ENCODE measurements at regions not wholly inside any gene's neighbourhood (a gene's known extent, or its start where the extent isn't known, plus 50 kb on each side); places are given as distances from the start of the nearest gene placed in this dataset.

DNA sequence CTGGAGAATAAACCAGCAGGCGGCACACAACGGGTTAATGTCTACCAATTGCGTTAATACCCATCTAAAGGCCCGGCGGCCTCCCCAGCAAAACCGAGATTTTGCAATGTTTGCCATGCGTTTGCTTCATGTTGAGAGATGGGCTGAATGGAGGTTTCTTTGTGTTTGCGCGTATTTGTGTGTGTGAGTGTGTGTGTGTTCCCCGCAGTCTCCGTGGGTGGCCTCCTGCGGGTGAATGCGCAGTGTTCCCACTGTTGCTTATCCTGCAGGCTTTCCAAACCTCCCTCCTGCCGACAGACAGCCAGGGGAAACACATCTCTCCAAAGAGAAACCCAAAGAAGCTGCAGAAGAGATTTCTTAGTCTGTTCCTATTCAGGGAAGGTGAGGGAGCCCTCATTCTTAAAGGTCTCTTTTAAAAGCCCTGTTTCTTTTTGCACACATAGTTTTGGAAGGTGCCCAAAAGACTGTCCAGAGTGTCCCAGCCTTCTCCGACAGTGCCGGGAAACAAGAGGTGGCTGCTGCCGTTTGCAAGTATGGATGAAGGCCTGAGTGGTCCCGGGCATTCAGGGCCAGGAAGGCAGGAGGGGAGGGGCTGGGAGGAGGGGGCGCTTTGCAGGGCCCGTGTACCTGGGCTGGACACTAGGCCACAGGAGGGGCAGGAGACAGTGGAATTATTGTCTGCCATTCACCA, 103.8 kb upstream of the ERCC6L2 start:
- Histone ChIP-seq H2BK20ac (ENCODE audit: low read depth, low read length, poor library complexity, severe bottlenecking) (no peak overlapping the region), H3K18ac (ENCODE audit: insufficient read length, low read depth, low read length) (no peak overlapping the region), H3K23me2 (ENCODE audit: insufficient read length, low read depth, low read length, poor library complexity, severe bottlenecking) (no peaks in the 10 kb centered on the region), H3T11ph (ENCODE audit: low read length) (no peak overlapping the region), H3K4me2 (ENCODE audit: insufficient read depth, insufficient read length, low read length) (peak overlapping the region; percentile 28), H2BK5ac (ENCODE audit: insufficient read length, low read length) (no peak overlapping the region), H4K5ac (ENCODE audit: insufficient read length, low read depth, low read length) (no peak overlapping the region), H4K91ac (ENCODE audit: insufficient read length, low read depth, low read length) (no peak overlapping the region), H3K79me1 (ENCODE audit: insufficient read depth, low read depth, low read length, poor library complexity, severe bottlenecking) (no peaks in the 10 kb centered on the region), H3K4ac (ENCODE audit: low read depth, low read length) (no peak overlapping the region), H2BK12ac (ENCODE audit: insufficient read length, low read depth, low read length) (no peak overlapping the region), H2AFZ (ENCODE audit: low read length) (no peak overlapping the region), H4K20me1 (ENCODE audit: control insufficient read depth, insufficient read depth, insufficient read length) (no peaks in the 10 kb centered on the region), H3K14ac (ENCODE audit: insufficient read depth, low read length) (no peak overlapping the region), H3K56ac (ENCODE audit: insufficient read length, low read depth, low read length) (no peak overlapping the region), H2BK120ac (ENCODE audit: low read depth, low read length, poor library complexity, severe bottlenecking) (no peak overlapping the region), H2AK5ac (ENCODE audit: insufficient read length, low read length) (no peak overlapping the region), H3K9ac (ENCODE audit: extremely low read depth, insufficient read length, low read length) (no peak overlapping the region), H2BK15ac (ENCODE audit: low read depth, low read length) (no peak overlapping the region), H3K4me1 (ENCODE audit: insufficient read depth, low read length) (peaks cover 10% of the 10 kb centered on the region; the same call in 1 of the 2 replicates), H3K23ac (ENCODE audit: insufficient read length, low read depth, low read length) (no peak overlapping the region), H3K27me3 (ENCODE audit: insufficient read depth, low read length) (no peaks in the 10 kb centered on the region; the same call in 1 of the 2 replicates), H3K9me3 (ENCODE audit: control insufficient read depth, low read depth, low read length) (no peaks in the 10 kb centered on the region), H3K79me2 (ENCODE audit: insufficient read depth, low read length) (no peaks in the 10 kb centered on the region), H4K8ac (replicated peaks; ENCODE audit: insufficient read length, low read depth, low read length) (no peak overlapping the region), H3K27ac (ENCODE audit: insufficient read length, low read depth, low read length) (no peak overlapping the region)
- WGBS (ENCODE audit: extremely low coverage, insufficient read length, low lambda C conversion rate), result no CpG with 5 or more reads among the region's 20 CpGs
- no peaks in the 10 kb centered on the region for H3K36me3 Mint-ChIP-seq (ENCODE audit: insufficient read depth in 1 of 3, low read depth in 3 of 3)
- H3K27ac Mint-ChIP-seq, result no peak overlapping the region; a peak in 1 of 7 replicates
- DNase-seq, result no peak
- no peaks in the 10 kb centered on the region for H3K9me3 Mint-ChIP-seq
- TF ChIP-seq, protein P1, sequence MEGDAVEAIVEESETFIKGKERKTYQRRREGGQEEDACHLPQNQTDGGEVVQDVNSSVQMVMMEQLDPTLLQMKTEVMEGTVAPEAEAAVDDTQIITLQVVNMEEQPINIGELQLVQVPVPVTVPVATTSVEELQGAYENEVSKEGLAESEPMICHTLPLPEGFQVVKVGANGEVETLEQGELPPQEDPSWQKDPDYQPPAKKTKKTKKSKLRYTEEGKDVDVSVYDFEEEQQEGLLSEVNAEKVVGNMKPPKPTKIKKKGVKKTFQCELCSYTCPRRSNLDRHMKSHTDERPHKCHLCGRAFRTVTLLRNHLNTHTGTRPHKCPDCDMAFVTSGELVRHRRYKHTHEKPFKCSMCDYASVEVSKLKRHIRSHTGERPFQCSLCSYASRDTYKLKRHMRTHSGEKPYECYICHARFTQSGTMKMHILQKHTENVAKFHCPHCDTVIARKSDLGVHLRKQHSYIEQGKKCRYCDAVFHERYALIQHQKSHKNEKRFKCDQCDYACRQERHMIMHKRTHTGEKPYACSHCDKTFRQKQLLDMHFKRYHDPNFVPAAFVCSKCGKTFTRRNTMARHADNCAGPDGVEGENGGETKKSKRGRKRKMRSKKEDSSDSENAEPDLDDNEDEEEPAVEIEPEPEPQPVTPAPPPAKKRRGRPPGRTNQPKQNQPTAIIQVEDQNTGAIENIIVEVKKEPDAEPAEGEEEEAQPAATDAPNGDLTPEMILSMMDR (conservative IDR thresholded peaks at IDR 0.05), result no peak
- peak overlapping the region; percentile 44 to 65; a peak in 4 of 5 replicates for H3K4me3 Mint-ChIP-seq
- H3K27me3 Mint-ChIP-seq (ENCODE audit: low read depth), result peaks cover 20% of the 10 kb centered on the region
- peaks cover 51% of the 10 kb centered on the region in 2 experiments for H3K4me1 Mint-ChIP-seq

All from H9 (cell line).